ENCODE measurements at regions not wholly inside any gene's neighbourhood (a gene's known extent, or its start where the extent isn't known, plus 50 kb on each side); places are given as distances from the start of the nearest gene placed in this dataset.

GRCh38 chr13:62710787-62711186, 1295.1 kb upstream of the PCDH20 start:
- TF ChIP-seq CTCF (IDR thresholded peaks at IDR 0.05; ENCODE audit: poor library complexity), result no peak
- TF ChIP-seq EZH2 (IDR thresholded peaks at IDR 0.05; ENCODE audit: borderline replicate concordance), result no peak

Measured in hepatocyte (in vitro differentiated cells).